ENCODE measurements at regions not wholly inside any gene's neighbourhood (a gene's known extent, or its start where the extent isn't known, plus 50 kb on each side); places are given as distances from the start of the nearest gene placed in this dataset.
A peak's percentile ranks its signal among the peaks of the same experiment; 100 is the strongest.

GRCh38 chr11:116073854-116074837 lies 569.9 kb upstream of the CADM1 start:
- BruUV-seq (replicated peaks): no TSS peak
- H3K27ac ChIP-seq (ENCODE audit: low read length): no peak overlapping the region
- intact Hi-C loops (cut with micrococcal nuclease; ENCODE audit: unreplicated experiment): no loop called here
- in situ Hi-C loops (cut with HindIII; ENCODE audit: low pct_unique_long_range_greater_than_20kb, low sequenced_read_pairs): no loop called here
- H3K4me3 ChIP-seq (ENCODE audit: low read depth in 2 of 2, low read length in 2 of 2): no peak overlapping the region
- no peaks in the 10 kb centered on the region for H3K9me3 ChIP-seq (ENCODE audit: control insufficient read depth, insufficient read depth, low read depth, low read length)
- ATAC-seq (no peak; the same call in 1 of the 2 replicates), DNase-seq (ENCODE audit: low read depth, low spot score) (no peak)
- TF ChIP-seq TCF7L2 (IDR thresholded peaks at IDR 0.05; ENCODE audit: low read depth, low read length) (no peak), POLR2AphosphoS5 (IDR thresholded peaks at IDR 0.05; ENCODE audit: low read depth, low read length) (no peak), SIN3A (IDR thresholded peaks at IDR 0.05; ENCODE audit: borderline replicate concordance, insufficient read depth, low read depth, low read length) (no peak)
- TF ChIP-seq, protein P1, sequence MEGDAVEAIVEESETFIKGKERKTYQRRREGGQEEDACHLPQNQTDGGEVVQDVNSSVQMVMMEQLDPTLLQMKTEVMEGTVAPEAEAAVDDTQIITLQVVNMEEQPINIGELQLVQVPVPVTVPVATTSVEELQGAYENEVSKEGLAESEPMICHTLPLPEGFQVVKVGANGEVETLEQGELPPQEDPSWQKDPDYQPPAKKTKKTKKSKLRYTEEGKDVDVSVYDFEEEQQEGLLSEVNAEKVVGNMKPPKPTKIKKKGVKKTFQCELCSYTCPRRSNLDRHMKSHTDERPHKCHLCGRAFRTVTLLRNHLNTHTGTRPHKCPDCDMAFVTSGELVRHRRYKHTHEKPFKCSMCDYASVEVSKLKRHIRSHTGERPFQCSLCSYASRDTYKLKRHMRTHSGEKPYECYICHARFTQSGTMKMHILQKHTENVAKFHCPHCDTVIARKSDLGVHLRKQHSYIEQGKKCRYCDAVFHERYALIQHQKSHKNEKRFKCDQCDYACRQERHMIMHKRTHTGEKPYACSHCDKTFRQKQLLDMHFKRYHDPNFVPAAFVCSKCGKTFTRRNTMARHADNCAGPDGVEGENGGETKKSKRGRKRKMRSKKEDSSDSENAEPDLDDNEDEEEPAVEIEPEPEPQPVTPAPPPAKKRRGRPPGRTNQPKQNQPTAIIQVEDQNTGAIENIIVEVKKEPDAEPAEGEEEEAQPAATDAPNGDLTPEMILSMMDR (IDR thresholded peaks at IDR 0.05): no peak
- TF ChIP-seq, protein P2, sequence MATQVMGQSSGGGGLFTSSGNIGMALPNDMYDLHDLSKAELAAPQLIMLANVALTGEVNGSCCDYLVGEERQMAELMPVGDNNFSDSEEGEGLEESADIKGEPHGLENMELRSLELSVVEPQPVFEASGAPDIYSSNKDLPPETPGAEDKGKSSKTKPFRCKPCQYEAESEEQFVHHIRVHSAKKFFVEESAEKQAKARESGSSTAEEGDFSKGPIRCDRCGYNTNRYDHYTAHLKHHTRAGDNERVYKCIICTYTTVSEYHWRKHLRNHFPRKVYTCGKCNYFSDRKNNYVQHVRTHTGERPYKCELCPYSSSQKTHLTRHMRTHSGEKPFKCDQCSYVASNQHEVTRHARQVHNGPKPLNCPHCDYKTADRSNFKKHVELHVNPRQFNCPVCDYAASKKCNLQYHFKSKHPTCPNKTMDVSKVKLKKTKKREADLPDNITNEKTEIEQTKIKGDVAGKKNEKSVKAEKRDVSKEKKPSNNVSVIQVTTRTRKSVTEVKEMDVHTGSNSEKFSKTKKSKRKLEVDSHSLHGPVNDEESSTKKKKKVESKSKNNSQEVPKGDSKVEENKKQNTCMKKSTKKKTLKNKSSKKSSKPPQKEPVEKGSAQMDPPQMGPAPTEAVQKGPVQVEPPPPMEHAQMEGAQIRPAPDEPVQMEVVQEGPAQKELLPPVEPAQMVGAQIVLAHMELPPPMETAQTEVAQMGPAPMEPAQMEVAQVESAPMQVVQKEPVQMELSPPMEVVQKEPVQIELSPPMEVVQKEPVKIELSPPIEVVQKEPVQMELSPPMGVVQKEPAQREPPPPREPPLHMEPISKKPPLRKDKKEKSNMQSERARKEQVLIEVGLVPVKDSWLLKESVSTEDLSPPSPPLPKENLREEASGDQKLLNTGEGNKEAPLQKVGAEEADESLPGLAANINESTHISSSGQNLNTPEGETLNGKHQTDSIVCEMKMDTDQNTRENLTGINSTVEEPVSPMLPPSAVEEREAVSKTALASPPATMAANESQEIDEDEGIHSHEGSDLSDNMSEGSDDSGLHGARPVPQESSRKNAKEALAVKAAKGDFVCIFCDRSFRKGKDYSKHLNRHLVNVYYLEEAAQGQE (IDR thresholded peaks at IDR 0.05; ENCODE audit: insufficient read depth in 1 of 2, low read depth in 2 of 2, low read length in 1 of 2): no peak
- no peaks in the 10 kb centered on the region for H3K36me3 ChIP-seq (ENCODE audit: control insufficient read depth, insufficient read depth, low read length)
- ChIA-PET CTCF (interaction anchor here (0.5 to 0.6 kb wide), 3 partner anchors 14 to 356 kb away, joined by 3 read pairs; no protein-coding TSS in a partner anchor), POLR2A (no interaction called here)
- H3K4me1 ChIP-seq (ENCODE audit: control insufficient read depth, insufficient read depth, low read length): no peaks in the 10 kb centered on the region
- H3K27me3 ChIP-seq (ENCODE audit: control insufficient read depth, insufficient read depth, low read length): peaks cover 6% of the 10 kb centered on the region; the same call in 1 of the 2 replicates

- ATAC-seq (no peak), DNase-seq (ENCODE audit: low read depth, low spot score) (no peak)
Observed at GRCh38 chr11:116072601-116073410, 568.6 kb upstream of the CADM1 start.

More at GRCh38 chr11:116072601-116073410, 568.6 kb upstream of the CADM1 start:
- Histone ChIP-seq H3K27me3 (ENCODE audit: control insufficient read depth, insufficient read depth, low read length) (peaks cover 6% of the 10 kb centered on the region; the same call in 1 of the 2 replicates), H3K4me1 (ENCODE audit: control insufficient read depth, insufficient read depth, low read length) (no peaks in the 10 kb centered on the region), H3K27ac (ENCODE audit: low read length) (no peak overlapping the region), H3K4me3 (ENCODE audit: low read depth in 2 of 2, low read length in 2 of 2) (no peak overlapping the region), H3K9me3 (ENCODE audit: control insufficient read depth, insufficient read depth, low read depth, low read length) (no peaks in the 10 kb centered on the region), H3K36me3 (ENCODE audit: control insufficient read depth, insufficient read depth, low read length) (no peaks in the 10 kb centered on the region)
- CTCF ChIA-PET: interaction anchor here (0.7 kb wide), 1 partner anchor 243 kb away, joined by 6 read pairs; no protein-coding TSS in a partner anchor
- intact Hi-C loops (cut with micrococcal nuclease; ENCODE audit: unreplicated experiment): no loop called here
- BruUV-seq (replicated peaks): no TSS peak
- in situ Hi-C loops (cut with HindIII; ENCODE audit: low pct_unique_long_range_greater_than_20kb, low sequenced_read_pairs): no loop called here
- POLR2A ChIA-PET: no interaction called here
- TF ChIP-seq TCF7L2 (IDR thresholded peaks at IDR 0.05; ENCODE audit: low read depth, low read length): no peak
- TF ChIP-seq, protein P1 (IDR thresholded peaks at IDR 0.05): peak; percentile 33; the same call in 1 of the 2 replicates
